Gastroesophageal sphincter (tissue), 4 donors: ENCODE measurements at regions not wholly inside any gene's neighbourhood (a gene's known extent, or its start where the extent isn't known, plus 50 kb on each side); places are given as distances from the start of the nearest gene placed in this dataset.

Experiments
- ATAC-seq: fragments of 150-250 bp; one replicate; pipeline ENCODE4 v1.9.1; 2016; ENCODE audit warnings: mild to moderate bottlenecking, moderate library complexity
- H3K27ac ChIP-seq, 4 donors: fragments of 200-600 bp; sonication (generic) in 3 of 4; 1 replicate in 3 of 4; 2 replicates in 1 of 4; pipeline ENCODE4 v1.5.1; 2016 to 2019
- H3K27me3 ChIP-seq: fragments of 200-600 bp; sonication (generic); one replicate; pipeline ENCODE4 v1.5.1; 2019
- H3K36me3 ChIP-seq, 2 donors: fragments of 200-600 bp; sonication (generic); one replicate each; pipeline ENCODE4 v1.5.1; 2019; ENCODE audit warnings: control low read depth in 1 of 2
- H3K4me1 ChIP-seq, 3 donors: fragments of 200-600 bp; sonication (generic); 1 replicate in 2 of 3; 2 replicates in 1 of 3; pipeline ENCODE4 v1.5.1; 2016 to 2019; ENCODE audit warnings: control low read depth in 2 of 3
- H3K4me3 ChIP-seq, 2 donors: fragments of 200-600 bp; sonication (generic); one replicate each; pipeline ENCODE4 v1.5.1; 2019; ENCODE audit warnings: mild to moderate bottlenecking in 1 of 2, moderate library complexity in 1 of 2
- H3K9me3 ChIP-seq, 3 donors: fragments of 200-600 bp; sonication (generic); one replicate each; pipeline ENCODE4 v1.5.1; 2017 to 2019; ENCODE audit warnings: control low read depth in 2 of 3
- EP300 ChIP-seq: sonication (generic); formaldehyde crosslinking; IDR thresholded peaks from one replicate; pipeline ENCODE4 v1.6.1; 2017; ENCODE audit warnings: antibody characterized with exemption, mild to moderate bottlenecking
- POLR2A ChIP-seq, 2 donors: fragments of 450-650 bp; IDR thresholded peaks; one replicate each; pipeline ENCODE4 v1.6.1; 2017; ENCODE audit warnings: antibody characterized with exemption in 2 of 2, mild to moderate bottlenecking in 2 of 2, moderate library complexity in 1 of 2
- POLR2AphosphoS5 ChIP-seq: sonication (generic); formaldehyde crosslinking; IDR thresholded peaks from one replicate; pipeline ENCODE4 v1.6.1; 2017; ENCODE audit warnings: antibody characterized with exemption
- WGBS, 2 donors: methylation state at CpG; one replicate each; pipeline ENCODE4 v1.1.5; 2018; ENCODE audit warnings: low coverage in 1 of 2; 5-methylcytosine and 5-hydroxymethylcytosine counted together
- TF ChIP-seq, protein P1 (sequence below), 4 experiments: fragments of 200-600 bp in 2 of 4; fragments of 450-650 bp in 2 of 4; sonication (generic) in 1 of 4; IDR thresholded peaks; one replicate each; pipeline ENCODE4 v1.5.1; 2017 to 2019; ENCODE audit warnings: antibody characterized with exemption in 4 of 4, mild to moderate bottlenecking in 2 of 4, moderate library complexity in 2 of 4

DNA sequence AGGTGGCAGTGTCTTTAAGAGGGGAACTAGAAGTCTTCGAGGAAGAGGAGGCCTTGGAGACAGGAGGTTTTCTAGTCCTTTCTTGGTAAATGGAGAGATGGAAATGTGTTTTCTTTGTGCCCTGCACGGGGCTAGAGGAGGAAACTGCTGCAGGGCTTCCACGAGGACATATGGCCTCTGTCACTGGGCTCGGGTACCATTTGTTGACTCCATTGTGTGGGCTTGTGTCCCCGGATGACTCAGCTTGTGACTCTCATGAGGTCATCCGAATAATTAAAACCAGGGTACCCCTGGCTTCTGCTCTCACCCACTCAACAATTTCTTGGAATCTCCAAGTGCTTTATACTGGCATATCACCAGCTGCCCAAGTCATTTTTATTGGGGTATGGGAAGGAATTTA is 261.7 kb downstream of the KIF4B start:
- WGBS, 2 donors = 71% methylated on average over 2 to 6 of the region's 6 CpGs
- no peaks in the 10 kb centered on the region for H3K36me3 ChIP-seq

DNA sequence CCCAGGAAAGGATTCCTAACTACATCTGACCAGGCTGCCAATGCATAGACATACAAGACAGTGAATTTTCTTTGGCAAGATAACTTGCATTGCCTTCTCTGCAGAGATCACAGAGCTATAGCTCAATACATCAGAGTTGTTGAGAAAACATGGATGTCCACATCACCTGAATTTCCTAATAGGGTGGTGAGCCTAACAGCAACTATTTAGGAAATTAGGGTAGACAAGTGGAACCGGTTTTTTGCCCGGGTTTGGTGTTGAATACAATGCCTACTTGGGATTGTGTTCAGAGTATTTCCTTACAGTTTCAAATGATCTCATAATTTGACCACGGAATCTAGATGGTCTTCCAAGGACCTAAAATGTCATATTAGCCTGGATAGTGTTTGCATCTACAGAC is 262.7 kb downstream of the KIF4B start:
- 82 to 92% methylated on average over 3 of the region's 3 CpGs for WGBS, 2 donors
- no peaks in the 10 kb centered on the region for H3K4me1 ChIP-seq
- H3K9me3 ChIP-seq = no peaks in the 10 kb centered on the region
- TF ChIP-seq POLR2AphosphoS5 (no peak), POLR2A (IDR thresholded peaks at IDR 0.05) (no peak), EP300 (no peak)
- TF ChIP-seq, protein P1, sequence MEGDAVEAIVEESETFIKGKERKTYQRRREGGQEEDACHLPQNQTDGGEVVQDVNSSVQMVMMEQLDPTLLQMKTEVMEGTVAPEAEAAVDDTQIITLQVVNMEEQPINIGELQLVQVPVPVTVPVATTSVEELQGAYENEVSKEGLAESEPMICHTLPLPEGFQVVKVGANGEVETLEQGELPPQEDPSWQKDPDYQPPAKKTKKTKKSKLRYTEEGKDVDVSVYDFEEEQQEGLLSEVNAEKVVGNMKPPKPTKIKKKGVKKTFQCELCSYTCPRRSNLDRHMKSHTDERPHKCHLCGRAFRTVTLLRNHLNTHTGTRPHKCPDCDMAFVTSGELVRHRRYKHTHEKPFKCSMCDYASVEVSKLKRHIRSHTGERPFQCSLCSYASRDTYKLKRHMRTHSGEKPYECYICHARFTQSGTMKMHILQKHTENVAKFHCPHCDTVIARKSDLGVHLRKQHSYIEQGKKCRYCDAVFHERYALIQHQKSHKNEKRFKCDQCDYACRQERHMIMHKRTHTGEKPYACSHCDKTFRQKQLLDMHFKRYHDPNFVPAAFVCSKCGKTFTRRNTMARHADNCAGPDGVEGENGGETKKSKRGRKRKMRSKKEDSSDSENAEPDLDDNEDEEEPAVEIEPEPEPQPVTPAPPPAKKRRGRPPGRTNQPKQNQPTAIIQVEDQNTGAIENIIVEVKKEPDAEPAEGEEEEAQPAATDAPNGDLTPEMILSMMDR (IDR thresholded peaks at IDR 0.05) = no peak
- no peak overlapping the region for H3K4me3 ChIP-seq
- no peak overlapping the region for H3K27ac ChIP-seq
- H3K27me3 ChIP-seq = no peaks in the 10 kb centered on the region
- H3K36me3 ChIP-seq = no peaks in the 10 kb centered on the region
- no peak for ATAC-seq

More for the DNA sequence above, 261.7 kb downstream of the KIF4B start:
- ATAC-seq = no peak
- no peaks in the 10 kb centered on the region for H3K4me1 ChIP-seq
- TF ChIP-seq POLR2A (IDR thresholded peaks at IDR 0.05) (no peak), EP300 (no peak), POLR2AphosphoS5 (no peak)
- TF ChIP-seq, protein P1 (IDR thresholded peaks at IDR 0.05) = no peak
- no peak overlapping the region for H3K27ac ChIP-seq
- no peaks in the 10 kb centered on the region for H3K27me3 ChIP-seq
- no peak overlapping the region for H3K4me3 ChIP-seq
- H3K9me3 ChIP-seq = no peaks in the 10 kb centered on the region

DNA sequence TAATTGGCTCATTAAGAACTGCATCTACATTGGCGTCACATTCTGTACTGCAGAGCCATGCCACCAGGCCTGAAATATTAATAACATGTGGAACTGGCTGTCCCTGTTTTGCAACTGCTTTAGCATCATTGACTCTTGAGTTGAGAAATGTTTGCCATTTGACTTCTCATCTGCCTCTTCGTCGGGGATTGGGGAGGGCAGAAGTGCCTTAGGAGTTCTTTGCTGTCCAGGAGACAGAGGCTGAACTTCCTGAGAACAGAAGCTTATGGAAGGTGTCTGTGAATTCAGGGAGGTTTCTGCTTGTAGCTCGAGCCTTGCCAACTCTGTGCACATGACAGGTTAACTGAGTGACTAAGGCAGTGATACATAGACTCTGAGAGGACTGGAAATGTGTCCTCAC is 265.0 kb downstream of the KIF4B start:
- WGBS, 2 donors = 50 to 74% methylated on average over 3 to 4 of the region's 4 CpGs
- H3K9me3 ChIP-seq = no peaks in the 10 kb centered on the region
- no peaks in the 10 kb centered on the region for H3K27me3 ChIP-seq
- H3K4me3 ChIP-seq = no peak overlapping the region
- TF ChIP-seq EP300 = no peak
- no peaks in the 10 kb centered on the region for H3K4me1 ChIP-seq
- ATAC-seq = no peak
- H3K27ac ChIP-seq = no peak overlapping the region
- no peaks in the 10 kb centered on the region for H3K36me3 ChIP-seq

DNA sequence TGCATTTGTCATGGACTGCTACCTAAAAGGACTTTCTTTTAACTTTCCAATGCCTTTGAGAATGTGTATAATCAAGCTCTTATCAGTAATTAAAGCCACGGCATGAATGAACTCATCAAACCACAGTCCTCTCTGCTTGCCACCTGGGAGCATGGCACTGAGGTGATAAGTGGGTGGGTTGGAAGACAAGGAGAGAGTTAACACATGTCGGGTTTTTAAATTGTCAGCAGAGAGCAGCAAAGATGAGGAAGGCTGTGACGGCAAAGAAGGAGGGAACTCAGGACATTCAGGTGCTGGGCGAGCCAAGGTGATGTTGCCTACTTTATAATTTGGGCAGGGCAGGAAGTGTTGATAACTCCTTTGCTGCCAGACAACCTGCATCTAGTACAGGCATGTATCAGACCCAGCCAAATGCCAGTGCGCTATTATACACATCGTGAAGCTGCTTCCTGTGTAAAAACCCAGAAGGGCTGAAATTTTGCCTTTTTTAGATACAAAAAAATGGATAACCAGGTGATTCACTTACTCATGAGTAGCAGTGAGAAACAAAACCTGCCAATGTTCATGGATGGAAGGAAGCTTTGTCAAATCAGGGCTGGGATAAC is 269.1 kb downstream of the KIF4B start:
- Histone ChIP-seq H3K4me3 (no peak overlapping the region), H3K27me3 (no peaks in the 10 kb centered on the region), H3K9me3 (no peaks in the 10 kb centered on the region), H3K36me3 (no peaks in the 10 kb centered on the region), H3K27ac (no peak overlapping the region), H3K4me1 (no peaks in the 10 kb centered on the region)
- WGBS, 2 donors = 62 to 73% methylated on average over 4 to 6 of the region's 6 CpGs
- no peak for TF ChIP-seq POLR2AphosphoS5
- TF ChIP-seq, protein P1 (IDR thresholded peaks at IDR 0.05) = no peak
- no peak for TF ChIP-seq POLR2A (IDR thresholded peaks at IDR 0.05)
- TF ChIP-seq EP300 = no peak
- ATAC-seq = no peak

DNA sequence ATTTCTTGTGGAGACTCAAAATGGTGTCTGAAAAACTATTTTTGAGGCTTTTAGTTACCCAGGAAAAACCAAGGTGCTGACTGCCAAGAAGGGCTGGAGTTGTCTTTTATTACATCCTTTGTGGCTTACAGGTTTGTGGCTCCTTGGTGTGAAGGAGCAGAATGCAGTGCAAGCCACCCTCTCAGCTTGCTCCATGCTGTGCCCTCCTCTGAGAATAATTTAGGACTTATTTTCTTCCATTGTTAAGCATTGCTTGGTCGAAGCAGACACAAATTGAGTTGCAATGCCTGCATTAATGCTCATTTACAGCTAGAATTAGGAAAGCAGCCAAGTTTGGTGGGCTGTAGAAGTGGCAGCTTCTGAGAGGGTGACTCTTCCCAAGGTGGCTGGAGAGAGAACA is 272.2 kb downstream of the KIF4B start:
- WGBS, 2 donors = 33% methylated on average over 1 of the region's 1 CpG; no CpG with 5 or more reads in 1 of the 2 donors

More for the DNA sequence above, 272.2 kb downstream of the KIF4B start:
- TF ChIP-seq, protein P1 (IDR thresholded peaks at IDR 0.05) = no peak
- TF ChIP-seq POLR2A (IDR thresholded peaks at IDR 0.05) (no peak), POLR2AphosphoS5 (no peak), EP300 (no peak)
- no peaks in the 10 kb centered on the region for H3K36me3 ChIP-seq
- no peak overlapping the region for H3K4me3 ChIP-seq
- no peaks in the 10 kb centered on the region for H3K9me3 ChIP-seq
- no peaks in the 10 kb centered on the region for H3K4me1 ChIP-seq
- no peaks in the 10 kb centered on the region for H3K27me3 ChIP-seq
- no peak overlapping the region for H3K27ac ChIP-seq
- ATAC-seq = no peak
